K562 (cell line): ENCODE measurements at regions not wholly inside any gene's neighbourhood (a gene's known extent, or its start where the extent isn't known, plus 50 kb on each side); places are given as distances from the start of the nearest gene placed in this dataset.

Source experiments
- ATAC-seq: fragments of 200-7000 bp; cut with Tn5 transposase; 3 replicates; pipeline ENCODE4 v1.9.1; 2020; ENCODE audit warnings: moderate library complexity
- BruUV-seq: library from RNA; stranded (reverse); fragments of 400-500 nt; replicated peaks from 2 replicates; lab custom pipeline; 2021; lab: Mats Ljungman, UMichigan
- CTCF ChIA-PET: fragments of 300-600 bp; formaldehyde crosslinking; extraction: SDS; loops from one replicate; lab custom pipeline; 2021; ENCODE audit warnings: low intra/inter-chr PET ratio; lab: Yijun Ruan, JAX
- POLR2A ChIA-PET: fragments of 300-600, 350-650 bp; sonication (Branson Sonifier 250); formaldehyde crosslinking; extraction: SDS; loops from one replicate; lab custom pipeline; 2021; ENCODE audit warnings: antibody characterized with exemption, inconsistent platforms; lab: Yijun Ruan, JAX
- DNase-seq, 4 experiments: peaks; one replicate each; pipeline versions ENCODE4 v3.0.0 to v3.0.0-alpha.2; 2011 to 2018; ENCODE audit warnings: low spot score in 3 of 4, mixed read lengths in 3 of 4; ENCODE audit errors: extremely low read depth in 1 of 4
- FAIRE-seq: peaks from 2 replicates; lab custom pipeline; 2011; peaks lifted over from hg19 to GRCh38; lab: Jason Lieb, UNC
- H2AFZ ChIP-seq: 2 replicates; pipeline ENCODE4 v1.6.0; 2011; ENCODE audit warnings: low read depth, low read length, control low read depth, inconsistent platforms
- H3K27ac ChIP-seq: fragments of 200-600 bp; 3 replicates; pipeline ENCODE4 v1.8.0; 2011; ENCODE audit warnings: low read depth, mild to moderate bottlenecking, control low read depth, inconsistent platforms, low read length, moderate library complexity, mixed read lengths; ENCODE audit errors: extremely low read depth
- H3K27me3 ChIP-seq, 2 experiments: fragments of 300-600 bp in 1 of 2; 2 replicates in 1 of 2; 3 replicates in 1 of 2; pipeline versions ENCODE4 v1.6.0 to v1.8.0; 2011; ENCODE audit warnings: inconsistent platforms in 2 of 2, low read length in 2 of 2, mild to moderate bottlenecking in 1 of 2, mixed read lengths in 1 of 2, moderate library complexity in 1 of 2; ENCODE audit not compliant: control insufficient read depth in 2 of 2, insufficient read depth in 2 of 2
- H3K36me3 ChIP-seq: fragments of 300-600 bp; 3 replicates; pipeline ENCODE4 v1.8.0; 2011; ENCODE audit warnings: mild to moderate bottlenecking, low read length, inconsistent platforms; ENCODE audit not compliant: control insufficient read depth, insufficient read depth
- H3K4me1 ChIP-seq, 2 experiments: fragments of 200-600 bp in 1 of 2; replicated peaks in 1 of 2; 2 replicates in 1 of 2; 3 replicates in 1 of 2; pipeline versions ENCODE4 v1.5.1 to v1.8.0; 2011; ENCODE audit warnings: inconsistent platforms in 2 of 2, low read length in 2 of 2, mild to moderate bottlenecking in 1 of 2, mixed read lengths in 1 of 2, moderate library complexity in 1 of 2; ENCODE audit not compliant: control insufficient read depth in 2 of 2, insufficient read depth in 2 of 2
- H3K4me2 ChIP-seq: 2 replicates; pipeline ENCODE4 v1.6.1; 2011; ENCODE audit warnings: low read length, control low read depth, inconsistent platforms, mixed read lengths; ENCODE audit not compliant: insufficient read depth
- H3K4me3 ChIP-seq: fragments of 200-600 bp; sonication (generic), shearing (Covaris generic); 2 replicates; pipeline ENCODE4 v1.5.1; 2016; ENCODE audit warnings: control low read depth, inconsistent platforms
- H3K79me2 ChIP-seq: fragments of 200-600 bp; 3 replicates; pipeline ENCODE4 v1.8.0; 2011; ENCODE audit warnings: low read length, inconsistent platforms; ENCODE audit not compliant: control insufficient read depth, insufficient read depth
- H3K9ac ChIP-seq, 2 experiments: 2 replicates each; pipeline versions ENCODE4 v1.6.0 to v1.6.1; 2011; ENCODE audit warnings: low read depth in 2 of 2, low read length in 2 of 2, control low read depth in 1 of 2, inconsistent platforms in 1 of 2, mild to moderate bottlenecking in 1 of 2, mixed read lengths in 1 of 2; ENCODE audit not compliant: insufficient read depth in 1 of 2
- H3K9me1 ChIP-seq: one replicate; pipeline ENCODE4 v1.6.0; 2011; ENCODE audit warnings: inconsistent platforms, mild to moderate bottlenecking, low read length, moderate library complexity; ENCODE audit not compliant: control insufficient read depth, insufficient read depth
- H3K9me3 ChIP-seq: replicated peaks from 2 replicates; pipeline ENCODE4 v1.5.1; 2011; ENCODE audit warnings: low read depth, low read length, inconsistent platforms; ENCODE audit not compliant: control insufficient read depth, insufficient read depth
- H4K20me1 ChIP-seq: replicated peaks from 2 replicates; pipeline ENCODE4 v1.6.1; 2011; ENCODE audit warnings: low read length, inconsistent platforms, mixed read lengths; ENCODE audit not compliant: control insufficient read depth, insufficient read depth
- CBX2 ChIP-seq: fragments of 200-600 bp; sonication (generic); IDR thresholded peaks from one replicate; pipeline ENCODE4 v1.6.1; 2012; ENCODE audit warnings: mild to moderate bottlenecking, low read length, inconsistent platforms; ENCODE audit not compliant: insufficient read depth, poor library complexity, severe bottlenecking
- FOXP1 ChIP-seq: sonication (generic); formaldehyde crosslinking; IDR thresholded peaks from 2 replicates; pipeline ENCODE4 v1.8.0; 2022; ENCODE audit warnings: mild to moderate bottlenecking, missing genetic modification reagents
- WGBS: fragments of 100-300 bp; shearing (Covaris generic); methylation state at CpG from one replicate; pipeline ENCODE4 v1.1.6; 2016; ENCODE audit warnings: low coverage, mixed read lengths; ENCODE audit not compliant: insufficient coverage; ENCODE audit errors: missing lambda C conversion rate; 5-methylcytosine and 5-hydroxymethylcytosine counted together
- in situ Hi-C: fragments of 300-500 bp; cut with MboI; formaldehyde crosslinking; loops from 4 replicates; pipeline ENCODE4 v1.15.0; 2018; ENCODE audit warnings: inconsistent platforms, mixed read lengths
- intact Hi-C: fragments of 100-400 bp; cut with micrococcal nuclease; formaldehyde crosslinking; loops from 2 replicates; pipeline ENCODE4 v1.14.2; 2022
- TF ChIP-seq, protein P1 (sequence below), 2 experiments: fragments of 200-800 bp in 1 of 2; sonication (Bioruptor generic) in 1 of 2; sonication (generic) in 1 of 2; formaldehyde crosslinking in 1 of 2; IDR thresholded peaks in 1 of 2; conservative IDR thresholded peaks in 1 of 2; 2 replicates each; pipeline versions ENCODE4 v1.5.0 to v1.6.1; 2016 to 2020; ENCODE audit warnings: missing compliant biosample characterization in 1 of 2, missing genetic modification characterization in 1 of 2, missing genetic modification reagents in 1 of 2

DNA sequence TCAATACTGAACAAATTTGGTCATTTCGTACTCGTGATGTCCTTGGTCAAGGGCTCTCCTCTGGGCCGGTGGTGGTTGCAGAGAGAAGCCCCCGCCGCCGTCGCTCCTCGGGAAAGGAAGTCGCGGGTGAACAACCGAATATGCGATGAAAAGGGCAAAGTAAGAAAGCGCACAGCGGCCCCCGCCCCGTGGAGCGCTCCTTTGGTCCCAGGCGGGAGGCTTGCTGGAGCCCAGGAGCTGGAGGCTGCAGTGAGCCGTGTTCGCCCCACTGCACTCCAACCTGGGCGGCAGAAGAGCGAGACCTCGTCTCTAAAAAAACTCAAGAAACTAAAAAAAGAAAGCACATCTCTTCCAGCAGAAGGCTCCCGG is 108.4 kb upstream of the LARP1 start:
- Histone ChIP-seq H3K9me1 (no peaks in the 10 kb centered on the region), H3K4me3 (no peak overlapping the region), H3K27ac (no peak overlapping the region), H2AFZ (peak overlapping the region; percentile 91), H3K79me2 (no peaks in the 10 kb centered on the region), H3K4me2 (no peak overlapping the region), H3K9ac (peak overlapping the region in 1 of 2 experiments; percentile 91; a peak in 1 of 4 replicates), H4K20me1 (no peaks in the 10 kb centered on the region), H3K27me3 (no peaks in the 10 kb centered on the region), H3K36me3 (no peaks in the 10 kb centered on the region), H3K4me1 (peaks cover 29 to 38% of the 10 kb centered on the region in 2 experiments), H3K9me3 (no peaks in the 10 kb centered on the region)
- TF ChIP-seq, protein P1, sequence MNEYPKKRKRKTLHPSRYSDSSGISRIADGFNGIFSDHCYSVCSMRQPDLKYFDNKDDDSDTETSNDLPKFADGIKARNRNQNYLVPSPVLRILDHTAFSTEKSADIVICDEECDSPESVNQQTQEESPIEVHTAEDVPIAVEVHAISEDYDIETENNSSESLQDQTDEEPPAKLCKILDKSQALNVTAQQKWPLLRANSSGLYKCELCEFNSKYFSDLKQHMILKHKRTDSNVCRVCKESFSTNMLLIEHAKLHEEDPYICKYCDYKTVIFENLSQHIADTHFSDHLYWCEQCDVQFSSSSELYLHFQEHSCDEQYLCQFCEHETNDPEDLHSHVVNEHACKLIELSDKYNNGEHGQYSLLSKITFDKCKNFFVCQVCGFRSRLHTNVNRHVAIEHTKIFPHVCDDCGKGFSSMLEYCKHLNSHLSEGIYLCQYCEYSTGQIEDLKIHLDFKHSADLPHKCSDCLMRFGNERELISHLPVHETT (CRISPR knock-in tag; conservative IDR thresholded peaks at IDR 0.05 in 1 of 2, IDR thresholded peaks at IDR 0.05 in 1 of 2), result no peak
- TF ChIP-seq CBX2 (no peak), FOXP1 (CRISPR knock-in tag) (0 out of 2 replicates have a peak, but pooled peaks have one; percentile 23)
- no TSS peak for BruUV-seq
- DNase-seq, result no peak
- POLR2A ChIA-PET, result interaction anchor here (0.6 to 0.9 kb wide), 3 partner anchors 105 to 402 kb away, joined by 3 to 4 read pairs (median 3); no protein-coding TSS in a partner anchor
- CTCF ChIA-PET, result no interaction called here
- in situ Hi-C loops, result loop anchor here (10.0 to 25.0 kb wide), 3 partner anchors 158 to 641 kb away; partner anchors contain the start of gene KIF4B
- no peak for ATAC-seq
- FAIRE-seq, result no peak
- WGBS, result 94% methylated on average over 9 of the region's 24 CpGs
- intact Hi-C loops, result loop anchor here (10.0 kb wide), 1 partner anchor 648 kb away; no protein-coding TSS in a partner anchor
